Myocyte (in vitro differentiated cells): ENCODE measurements at regions not wholly inside any gene's neighbourhood (a gene's known extent, or its start where the extent isn't known, plus 50 kb on each side); places are given as distances from the start of the nearest gene placed in this dataset.

ENCODE experiments used
- DNase-seq: peaks from one replicate; pipeline ENCODE4 v3.0.0-alpha.2; 2012; ENCODE audit warnings: low read depth

GRCh38 chr1:22349362-22350043 is 102.1 kb upstream of the ZBTB40 start:
- DNase-seq, result no peak

- no peak for DNase-seq
Observed at GRCh38 chr1:22350171-22350923, 101.3 kb upstream of the ZBTB40 start.

GRCh38 chr1:22350924-22351767 is 100.5 kb upstream of the ZBTB40 start:
- DNase-seq, result no peak

GRCh38 chr1:22351768-22352080 is 99.9 kb upstream of the ZBTB40 start:
- DNase-seq, result no peak

DNA sequence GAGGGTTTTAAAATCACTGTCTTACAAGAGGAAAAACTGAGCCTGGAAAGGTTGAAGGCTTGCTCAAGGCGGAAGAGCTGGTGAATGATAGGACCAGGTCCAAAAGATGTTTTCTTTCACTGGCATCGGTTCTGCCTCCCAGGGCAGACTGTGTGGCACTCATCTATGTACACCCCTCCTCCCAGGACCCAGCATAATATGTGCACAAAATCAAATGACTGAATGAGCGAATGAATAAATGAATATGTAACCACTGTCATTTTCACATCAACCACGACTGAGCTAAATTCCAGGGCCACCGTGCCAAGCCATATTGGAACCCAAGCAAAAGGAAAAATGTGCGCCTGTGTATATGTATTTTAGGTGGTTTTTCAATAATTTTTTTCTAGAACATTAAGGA is 99.3 kb upstream of the ZBTB40 start:
- no peak for DNase-seq

- DNase-seq, result no peak
Observed at GRCh38 chr1:22352896-22353295, 98.8 kb upstream of the ZBTB40 start.

DNA sequence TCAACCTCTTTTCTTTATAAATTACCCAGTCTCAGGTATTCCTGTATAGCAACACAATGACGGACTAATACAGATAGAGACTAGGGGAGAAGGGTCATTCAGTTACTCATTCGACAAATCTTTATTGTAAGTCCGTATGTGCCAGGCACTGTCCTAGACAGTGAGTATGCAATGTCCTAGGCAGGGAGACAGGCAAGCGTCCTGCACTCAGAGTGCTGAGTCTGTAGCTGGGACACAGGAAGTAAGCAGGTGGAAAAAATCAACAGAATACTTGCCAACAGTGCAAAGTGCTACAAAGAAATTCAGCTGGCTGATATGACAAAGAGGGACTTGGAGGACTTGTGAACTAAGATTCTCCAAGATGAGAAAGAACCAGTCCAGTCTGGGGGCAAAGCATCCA is 92.2 kb upstream of the ZBTB40 start:
- no peak for DNase-seq

DNA sequence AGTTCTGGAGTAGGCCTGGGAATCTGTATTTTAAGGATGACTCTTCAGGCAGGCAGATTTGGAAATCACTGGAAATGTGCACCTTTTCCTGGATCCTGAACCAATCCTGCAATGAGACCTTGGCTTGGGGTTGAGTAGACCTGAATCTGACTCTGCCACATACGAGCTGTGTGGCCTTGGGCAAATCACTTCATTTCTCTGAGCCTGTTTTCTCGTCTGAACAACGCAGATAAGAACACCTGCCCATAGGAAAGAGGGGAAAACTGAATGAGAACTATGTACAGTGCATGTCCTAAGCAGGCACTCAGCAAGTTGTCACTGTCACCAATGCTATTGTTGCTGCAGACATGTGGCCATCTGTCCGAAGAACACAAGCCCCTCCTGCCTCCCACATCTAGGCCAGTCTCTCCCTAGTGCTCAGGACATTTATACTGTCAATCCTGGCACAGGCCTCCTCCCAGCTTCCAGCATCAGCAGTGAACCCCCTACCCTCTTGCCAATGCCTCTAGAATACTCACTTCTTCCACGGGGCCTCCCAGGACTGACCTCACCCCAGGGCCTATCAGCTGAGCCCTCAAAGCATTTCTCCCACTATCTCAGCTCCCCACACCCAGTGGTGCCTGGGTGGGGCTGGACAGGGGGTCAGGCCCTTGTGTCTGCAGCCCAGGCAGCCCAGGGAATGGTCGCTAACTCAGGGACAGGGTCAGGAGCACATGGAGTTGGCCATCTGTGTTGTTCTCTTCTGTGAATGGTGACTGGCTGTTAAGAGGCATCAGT is 88.8 kb upstream of the ZBTB40 start:
- DNase-seq, result no peak

- DNase-seq, result no peak
Observed at GRCh38 chr1:22363403-22364325, 88.0 kb upstream of the ZBTB40 start.

DNA sequence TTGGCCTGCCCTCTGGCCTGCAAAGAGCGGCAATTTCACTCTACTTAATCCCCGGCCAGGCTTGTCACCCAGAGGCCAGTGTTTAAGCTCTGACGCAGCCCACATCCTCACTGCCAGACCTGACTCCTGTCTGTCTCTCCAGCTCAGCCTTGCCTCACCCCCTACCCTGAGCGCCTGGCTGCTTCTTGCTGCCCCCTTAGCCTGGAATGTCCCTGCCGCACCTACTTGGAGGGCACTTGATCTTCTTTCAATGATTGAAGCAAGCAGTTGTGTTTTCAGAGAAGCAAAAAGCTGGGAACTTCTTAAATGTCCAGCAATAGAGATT is 87.4 kb upstream of the ZBTB40 start:
- DNase-seq, result no peak

- DNase-seq, result no peak
Observed at GRCh38 chr1:22364764-22365163, 86.9 kb upstream of the ZBTB40 start.

DNA sequence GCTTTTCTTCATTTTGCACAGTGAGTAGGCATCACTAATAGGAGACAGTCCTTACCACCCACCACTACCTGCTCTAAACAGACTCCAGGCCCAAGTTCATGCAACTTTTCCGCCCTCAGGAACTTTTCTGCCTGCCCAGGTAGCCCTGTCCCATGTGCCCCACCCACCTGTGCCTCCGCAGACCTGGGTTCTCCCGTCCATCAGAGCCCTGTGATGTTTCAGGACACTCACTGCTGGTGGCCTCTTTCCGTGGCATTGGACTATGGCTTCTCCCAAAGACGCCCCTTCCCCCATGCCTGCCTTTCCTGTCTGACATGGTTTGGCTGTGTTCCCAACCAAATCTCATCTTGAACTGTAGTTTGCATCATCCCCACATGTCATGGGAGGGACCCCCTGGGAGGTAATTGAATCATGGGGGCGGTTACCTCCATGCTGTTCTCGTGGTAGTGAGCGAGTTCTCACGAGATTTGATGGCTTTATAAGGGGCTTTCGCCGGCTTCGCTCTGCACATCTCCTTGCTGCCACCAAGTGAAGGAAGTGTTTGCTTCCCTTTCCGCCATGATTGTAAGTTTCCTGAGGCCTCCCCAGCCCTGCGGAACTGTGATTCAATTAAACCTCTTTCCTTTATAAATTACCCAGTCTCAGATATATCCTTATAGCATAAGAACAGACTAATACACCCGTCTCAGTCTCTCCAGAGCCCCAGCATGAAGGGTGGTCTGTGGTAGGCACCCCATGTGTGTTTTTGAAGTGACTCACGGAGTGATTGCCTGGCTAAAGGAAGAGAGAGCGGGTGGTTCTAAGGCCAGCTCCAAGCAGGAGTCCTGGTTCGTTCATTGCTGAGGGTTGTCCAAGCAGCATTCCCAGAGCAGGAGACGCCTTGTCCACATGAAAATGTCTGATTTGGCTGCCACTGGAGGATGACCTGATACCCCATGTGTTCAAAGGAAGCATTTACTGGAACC is 86.0 kb upstream of the ZBTB40 start:
- no peak for DNase-seq

DNA sequence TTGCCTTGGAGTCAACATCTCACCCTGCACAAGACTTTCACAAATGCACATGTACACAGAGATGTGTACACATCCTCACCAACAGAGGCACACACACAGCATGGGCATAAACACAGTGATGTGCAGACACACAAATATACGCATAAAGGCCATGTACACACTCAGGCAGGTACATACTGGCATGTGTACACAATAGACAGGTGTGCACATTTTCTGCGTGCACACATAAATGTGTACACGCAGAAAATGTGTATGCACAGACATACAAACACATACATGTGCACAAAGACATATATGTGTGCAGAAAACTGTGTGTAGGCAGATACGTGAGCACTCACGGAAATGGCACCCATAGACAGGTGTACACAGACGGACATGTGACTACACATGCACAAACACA is 85.3 kb upstream of the ZBTB40 start:
- DNase-seq, result no peak

DNA sequence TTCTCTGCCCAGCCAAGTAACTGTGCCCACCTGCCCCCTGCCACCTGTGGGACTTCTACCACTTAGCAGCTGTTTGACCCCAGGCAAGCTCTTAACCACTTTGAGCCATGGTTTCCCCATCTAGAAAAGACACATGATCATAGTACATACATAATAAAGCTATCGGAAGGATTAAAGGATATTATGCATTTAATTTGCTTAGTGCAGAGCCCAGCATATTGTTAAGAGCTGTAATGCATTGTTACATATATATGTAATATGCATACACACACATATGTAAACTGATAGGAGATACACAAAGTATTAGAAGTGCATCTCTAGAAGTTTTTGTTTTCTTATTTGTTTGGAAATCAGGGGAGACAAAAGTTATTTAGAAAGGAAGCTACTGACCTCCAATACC is 83.5 kb upstream of the ZBTB40 start:
- DNase-seq, result no peak

DNA sequence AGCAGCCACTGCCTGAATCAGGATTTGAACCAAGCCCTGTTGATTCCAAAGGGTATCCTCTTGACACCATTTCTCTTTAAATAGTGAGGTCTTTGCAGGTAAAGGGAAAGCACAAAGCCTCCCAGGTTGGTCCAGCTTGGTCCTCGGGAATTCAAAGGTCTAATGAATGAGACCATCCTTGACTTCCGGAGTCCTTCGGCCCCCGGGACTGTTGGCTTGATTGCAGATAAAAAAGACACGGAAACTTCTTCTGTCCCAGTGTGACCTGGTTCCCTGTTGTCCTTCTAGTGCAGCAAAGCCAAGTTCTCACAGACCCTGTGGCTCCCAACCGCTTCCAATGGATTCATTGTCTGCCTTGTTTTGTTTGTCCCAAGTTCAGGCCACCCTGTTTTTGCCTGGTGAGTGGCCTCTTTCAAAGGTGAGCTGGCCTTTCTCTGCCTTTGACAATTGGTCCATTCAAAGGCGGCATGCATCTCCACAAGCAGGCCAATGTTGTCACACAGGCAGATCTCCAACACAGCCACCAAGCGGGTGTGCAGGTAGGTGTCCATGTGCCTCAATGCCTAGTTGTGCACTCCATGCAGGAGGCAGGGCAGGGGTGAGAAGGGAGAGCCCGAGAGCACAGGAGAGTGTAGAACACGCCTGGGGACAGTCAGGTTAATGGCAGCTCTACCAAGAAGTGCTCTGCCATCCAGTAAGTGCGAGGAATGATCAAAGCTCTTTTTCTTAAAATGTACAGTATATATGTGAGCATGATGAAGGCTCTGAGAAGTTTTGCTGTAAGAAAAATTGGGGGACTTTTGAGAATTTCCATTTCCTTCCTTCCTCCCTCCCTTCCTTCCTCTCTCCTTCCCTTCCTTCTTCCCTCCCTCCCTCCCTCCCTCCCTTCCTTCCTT is 82.1 kb upstream of the ZBTB40 start:
- no peak for DNase-seq

- DNase-seq, result no peak
Observed at GRCh38 chr1:22370190-22370498, 81.5 kb upstream of the ZBTB40 start.

GRCh38 chr1:22371408-22371807 is 80.2 kb upstream of the ZBTB40 start:
- no peak for DNase-seq

DNA sequence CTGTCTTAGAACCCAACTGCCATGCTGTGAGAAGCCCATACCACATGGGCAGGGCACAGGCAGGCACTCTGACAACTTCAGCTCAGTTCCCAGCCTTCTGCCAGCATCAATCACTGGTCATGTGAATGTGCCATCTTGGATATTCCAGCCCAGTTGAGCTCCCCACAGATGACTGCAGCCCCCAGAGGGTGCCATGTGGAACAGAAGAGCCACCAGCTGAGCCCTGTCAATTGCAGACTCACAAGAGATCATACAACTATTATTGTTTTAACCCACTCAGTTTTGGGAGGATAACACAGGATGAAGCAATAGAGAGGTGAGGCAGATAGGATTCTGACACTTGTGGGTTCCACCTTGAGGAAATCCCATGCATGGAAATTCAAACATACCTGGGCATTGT is 78.4 kb upstream of the ZBTB40 start:
- no peak for DNase-seq

- no peak for DNase-seq
Observed at GRCh38 chr1:22374001-22374400, 77.7 kb upstream of the ZBTB40 start.
